CD1c-positive myeloid dendritic cell (primary cell): ENCODE measurements at regions not wholly inside any gene's neighbourhood (a gene's known extent, or its start where the extent isn't known, plus 50 kb on each side); places are given as distances from the start of the nearest gene placed in this dataset.

Experiments
- DNase-seq: peaks from one replicate; pipeline ENCODE4 v3.0.0-alpha.2; 2016; ENCODE audit errors: extremely low spot score

DNA sequence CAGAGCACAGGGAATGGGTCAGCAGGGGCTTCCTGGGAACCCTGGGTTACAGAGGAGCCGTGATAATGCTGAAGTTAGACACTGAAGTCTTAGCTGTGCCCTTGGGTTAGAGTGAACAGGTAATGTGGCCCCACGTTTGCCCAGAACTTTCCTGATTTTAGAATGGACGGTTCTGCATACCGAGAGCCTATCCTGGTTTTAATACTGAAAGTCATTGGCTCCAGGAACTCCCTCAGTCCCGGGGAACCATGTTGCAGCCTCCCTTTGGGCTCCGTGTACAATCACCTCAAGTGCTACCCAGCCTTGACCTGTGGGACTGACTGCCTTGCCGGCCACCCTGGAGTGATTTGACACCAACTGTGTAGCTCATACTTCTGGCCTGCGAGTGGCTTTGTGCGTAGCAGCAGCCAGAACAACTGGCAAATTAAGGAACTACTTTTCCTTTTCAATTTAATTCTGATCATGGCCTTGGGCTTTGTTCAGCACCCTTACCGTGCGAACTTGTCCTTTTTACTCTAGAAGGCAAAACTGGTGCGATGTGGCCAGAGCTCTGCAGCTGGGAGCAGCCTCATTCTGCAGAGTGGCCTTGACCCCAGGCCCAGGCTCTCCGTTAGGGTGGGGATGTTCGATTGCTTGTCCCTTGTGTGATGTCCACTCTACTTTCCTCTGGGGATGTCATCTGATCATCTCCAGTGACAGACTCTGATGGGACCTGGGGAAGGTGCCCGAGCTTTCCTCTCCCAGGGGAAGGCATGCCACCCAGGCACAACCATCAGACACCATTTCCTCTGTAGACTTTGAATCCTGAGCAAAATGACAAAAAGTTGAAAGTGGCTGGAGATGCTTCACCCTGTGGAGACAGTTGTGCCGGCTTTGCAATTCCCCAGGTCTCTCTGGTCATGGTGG is 265.9 kb downstream of the GLRX3 start:
- no peak for DNase-seq

DNA sequence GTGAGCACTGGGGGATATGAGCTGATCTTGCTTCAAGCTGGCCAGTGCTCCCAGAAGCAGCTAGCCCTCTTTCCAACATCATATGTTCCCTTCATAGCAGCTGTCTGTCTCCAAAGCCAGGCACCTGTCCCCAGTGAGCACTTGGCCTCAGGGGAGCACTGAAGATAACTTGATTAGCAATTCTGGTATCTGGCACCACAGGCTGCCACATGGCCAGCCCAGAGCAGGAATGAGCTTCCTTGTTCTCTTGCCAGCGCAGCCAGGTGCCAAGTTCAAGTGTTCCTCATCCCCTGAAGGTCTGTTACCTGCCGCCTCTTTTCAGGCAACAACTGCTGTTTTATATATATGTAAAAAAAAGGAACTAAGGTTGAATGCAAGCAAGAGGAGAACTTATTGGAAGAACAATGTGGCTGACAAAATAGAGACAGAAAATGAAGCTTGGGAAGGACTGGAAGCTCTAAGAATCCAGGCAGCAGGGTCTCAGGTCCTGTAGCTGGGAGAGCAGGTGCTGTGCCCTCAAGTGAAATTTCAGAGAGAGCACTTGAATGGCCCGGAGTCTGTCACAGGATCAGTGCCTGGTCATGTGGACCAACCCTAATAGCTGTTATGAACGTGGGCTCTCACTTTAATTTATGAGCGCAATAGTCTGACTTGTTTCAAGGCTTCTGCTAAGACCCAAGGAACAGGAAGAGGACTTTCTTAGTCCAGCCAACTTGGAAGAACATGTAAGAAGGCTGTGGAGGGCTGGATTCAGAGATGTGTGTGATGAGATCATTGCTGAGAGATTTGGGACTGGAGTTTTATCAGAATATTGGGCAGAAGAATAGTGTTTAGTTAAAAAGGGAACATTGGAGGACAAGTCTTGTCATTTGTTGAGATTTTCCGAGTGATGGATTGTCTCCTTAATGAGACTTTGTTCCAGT is 267.2 kb downstream of the GLRX3 start:
- no peak for DNase-seq

DNA sequence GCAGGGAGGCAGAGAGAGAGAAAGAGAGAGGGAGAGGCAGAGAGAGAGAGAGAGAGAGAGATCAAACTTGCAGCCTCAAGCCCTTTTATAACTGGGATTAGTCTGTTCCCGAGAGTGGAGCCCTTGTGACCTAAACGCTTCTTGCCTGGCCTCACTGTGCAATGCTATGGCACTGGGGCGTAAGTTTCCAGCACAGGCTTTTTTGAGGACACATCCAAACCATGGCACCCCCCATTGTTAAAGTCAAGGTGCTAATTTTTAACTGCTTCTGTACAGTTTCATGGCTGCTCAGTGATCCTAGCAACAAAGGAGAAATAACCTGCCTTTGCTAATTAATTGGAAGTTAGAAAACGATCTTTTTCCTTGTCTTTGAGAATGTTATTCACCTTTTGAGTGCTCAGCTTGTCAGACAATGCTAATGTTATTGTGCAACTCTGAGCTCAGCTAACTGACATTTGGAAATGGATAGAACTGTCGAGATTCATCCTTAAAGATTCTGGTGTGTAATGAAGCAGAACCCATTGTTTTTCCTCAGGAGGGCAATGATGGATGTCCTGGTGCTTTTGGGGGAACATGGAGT is 268.4 kb downstream of the GLRX3 start:
- DNase-seq = no peak

DNA sequence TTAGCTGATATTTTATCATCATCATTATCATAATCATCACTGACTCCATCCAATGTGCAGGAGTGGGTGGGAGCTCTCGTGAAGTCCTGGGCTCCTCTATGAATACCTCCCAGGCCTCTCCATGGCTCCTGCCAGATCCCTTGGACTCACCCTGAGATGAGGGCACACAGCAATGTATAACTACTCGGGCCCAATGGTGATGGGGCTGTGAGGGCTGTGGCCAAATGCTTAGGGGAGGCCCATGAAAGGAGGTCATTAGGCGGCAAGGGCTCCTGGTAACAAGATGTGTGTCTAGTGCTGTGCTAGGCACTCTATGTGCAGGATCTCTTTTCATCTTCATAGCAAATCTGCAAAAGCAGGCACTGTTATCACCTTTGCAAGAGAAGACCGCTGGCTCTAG is 270.9 kb downstream of the GLRX3 start:
- no peak for DNase-seq

DNA sequence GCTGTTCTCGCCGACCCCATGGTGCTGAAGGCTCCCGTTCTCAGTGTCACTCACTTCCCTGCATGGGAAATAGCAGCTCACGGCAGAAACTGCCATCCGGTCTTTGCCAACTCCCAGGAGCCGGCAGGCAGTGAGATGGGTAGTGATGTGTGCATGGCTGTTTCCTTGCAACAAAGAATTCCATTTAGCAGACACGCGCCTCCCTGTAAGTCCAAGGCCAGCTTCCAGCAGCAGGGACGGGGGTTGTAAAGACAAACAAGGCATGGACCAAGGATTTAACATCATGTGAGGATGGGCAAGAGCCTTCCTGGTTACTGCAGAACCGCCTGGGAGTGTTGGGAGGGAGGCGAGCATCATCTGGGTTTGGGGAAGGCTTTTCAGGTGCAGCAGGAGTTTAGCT is 273.1 kb downstream of the GLRX3 start:
- DNase-seq = no peak

DNA sequence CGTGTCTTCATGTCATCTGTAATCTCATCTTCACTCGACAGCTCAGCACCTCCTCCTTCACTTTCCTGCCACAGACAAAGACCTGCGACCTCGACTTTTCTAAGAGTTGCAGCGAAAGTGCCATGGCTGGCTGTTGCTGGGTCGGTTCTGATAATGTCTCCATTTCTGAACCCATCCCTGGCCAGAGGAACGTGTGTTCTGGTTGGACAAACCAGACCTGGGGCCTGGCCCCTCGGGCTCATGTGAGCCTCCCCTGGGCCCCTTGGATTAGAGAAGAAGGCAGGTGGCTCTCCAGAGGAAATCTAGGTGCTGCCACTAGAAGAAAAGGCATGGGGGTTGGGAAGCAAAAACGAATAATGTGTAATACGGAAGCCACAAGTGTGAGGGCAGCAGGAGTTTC is 273.7 kb downstream of the GLRX3 start:
- DNase-seq = no peak

DNA sequence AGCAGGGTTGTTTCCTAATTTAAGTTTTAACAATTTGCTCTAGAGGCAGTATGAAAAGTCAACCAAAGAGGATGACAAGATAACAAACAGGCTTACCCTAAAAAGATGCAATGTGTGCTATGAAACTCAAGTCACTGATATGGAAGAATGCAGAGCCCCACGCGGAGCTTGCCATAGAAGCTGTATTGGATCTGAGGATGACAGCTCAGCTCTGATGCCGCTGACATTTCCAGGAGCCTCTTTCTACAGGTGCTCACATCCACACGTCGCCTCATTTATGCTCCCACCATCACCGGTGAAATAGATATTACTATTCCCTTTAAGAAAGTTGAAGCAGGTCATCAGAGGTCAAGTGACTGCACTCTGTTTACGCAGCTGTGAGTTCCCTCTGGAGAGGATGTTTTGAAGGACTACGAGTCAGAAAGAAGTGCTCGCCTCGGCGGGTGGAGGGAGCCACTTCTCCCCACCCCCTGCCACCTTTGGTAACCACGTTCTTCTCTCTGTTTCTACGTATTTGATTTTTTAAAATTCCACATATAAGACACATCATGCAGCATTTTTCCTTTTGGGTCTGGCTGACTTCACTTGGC is 275.4 kb downstream of the GLRX3 start:
- DNase-seq = no peak

DNA sequence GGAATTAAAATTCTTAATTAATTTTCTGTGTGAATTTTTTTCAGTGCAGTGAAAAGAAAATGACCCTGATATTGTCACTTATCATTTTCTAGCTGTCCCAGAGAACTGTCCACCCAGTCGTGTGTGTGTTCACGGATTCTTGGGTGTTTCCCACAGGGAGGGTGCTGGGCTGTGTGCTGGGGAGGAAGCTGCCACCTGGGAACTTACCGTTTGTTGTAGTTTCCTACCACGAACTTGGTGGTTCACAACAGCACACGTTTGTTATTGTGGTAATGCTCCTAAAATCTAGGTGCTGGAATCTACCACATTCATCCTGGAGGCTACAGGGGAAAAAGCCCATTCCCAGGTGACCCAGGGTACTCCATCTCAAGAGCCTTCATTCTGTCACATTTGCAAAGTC is 276.1 kb downstream of the GLRX3 start:
- DNase-seq = no peak

DNA sequence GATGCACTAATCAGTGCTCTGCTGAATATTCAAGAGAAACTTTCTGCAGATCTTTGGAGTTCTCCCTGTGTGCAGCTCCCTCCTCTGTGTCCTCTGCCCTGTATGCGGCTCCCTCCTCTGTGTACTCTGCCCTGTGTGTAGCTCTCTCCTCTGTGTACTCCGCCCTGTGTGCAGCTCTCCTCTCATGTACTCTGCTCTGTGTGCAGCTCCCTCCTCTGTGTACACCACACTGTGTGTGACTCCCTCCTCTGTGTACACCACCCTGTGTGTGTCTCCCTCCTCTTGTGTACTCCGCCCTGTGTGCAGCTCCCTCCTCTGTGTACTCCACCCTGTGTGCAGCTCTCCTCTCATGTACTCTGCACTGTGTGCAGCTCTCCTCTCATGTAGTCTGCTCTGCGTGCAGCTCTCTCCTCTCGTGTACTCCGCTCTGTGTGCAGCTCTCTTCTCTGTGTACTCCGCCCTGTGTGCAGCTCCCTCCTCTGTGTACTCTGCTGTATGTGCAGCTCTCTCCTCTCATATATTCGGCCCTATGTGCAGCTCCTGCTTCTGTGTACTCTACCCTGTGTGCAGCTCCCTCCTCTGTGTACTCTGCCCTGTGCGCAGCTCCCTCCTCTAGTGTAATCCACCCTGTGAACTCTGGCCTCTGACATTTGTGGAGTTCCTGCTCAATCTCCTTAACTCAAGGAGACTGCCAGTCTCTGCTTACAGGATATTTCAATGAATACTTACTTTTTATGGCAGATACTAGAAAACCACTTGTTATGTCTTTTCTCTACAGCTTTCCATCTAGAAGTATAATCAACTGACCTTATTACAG is 280.4 kb downstream of the GLRX3 start:
- DNase-seq = no peak

DNA sequence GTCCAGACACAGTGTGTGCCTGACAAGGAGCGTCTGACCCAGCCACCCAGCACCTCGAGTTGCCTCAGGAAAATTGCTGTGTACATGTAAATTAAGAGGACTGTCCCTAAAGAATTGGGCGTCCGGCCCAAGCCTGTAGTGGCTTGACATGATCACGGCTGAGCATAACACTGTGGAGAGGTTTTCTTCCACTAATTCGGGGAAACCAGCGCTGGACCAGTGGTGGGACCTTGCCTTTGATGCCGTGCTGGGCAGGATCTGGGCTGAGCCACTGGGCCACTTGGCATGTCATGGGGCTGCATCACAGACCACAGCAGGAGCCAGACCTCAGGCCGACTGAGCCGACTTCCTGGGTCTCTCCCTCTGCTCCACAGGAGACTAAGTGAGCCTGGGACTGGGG is 282.5 kb downstream of the GLRX3 start:
- no peak for DNase-seq

DNA sequence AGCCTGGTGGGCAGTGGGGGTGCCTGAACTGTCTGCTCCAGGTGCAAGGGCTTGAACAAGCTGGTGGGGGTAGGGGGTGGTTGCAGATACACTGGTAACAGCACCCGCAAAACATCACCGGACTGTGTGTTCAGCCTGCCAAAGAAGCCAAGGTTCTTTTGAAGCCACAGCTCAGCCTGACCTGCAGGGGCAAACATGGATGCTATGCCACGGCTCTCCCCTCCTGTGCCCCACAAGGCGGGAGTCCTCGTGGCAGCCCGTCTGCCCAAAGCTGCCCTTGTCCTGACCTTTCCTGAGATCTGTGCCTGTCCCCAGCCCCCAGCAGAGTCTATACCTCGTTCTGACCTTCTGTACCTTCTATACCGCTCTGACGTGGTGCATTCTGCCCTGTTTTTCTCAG is 285.7 kb downstream of the GLRX3 start:
- no peak for DNase-seq

DNA sequence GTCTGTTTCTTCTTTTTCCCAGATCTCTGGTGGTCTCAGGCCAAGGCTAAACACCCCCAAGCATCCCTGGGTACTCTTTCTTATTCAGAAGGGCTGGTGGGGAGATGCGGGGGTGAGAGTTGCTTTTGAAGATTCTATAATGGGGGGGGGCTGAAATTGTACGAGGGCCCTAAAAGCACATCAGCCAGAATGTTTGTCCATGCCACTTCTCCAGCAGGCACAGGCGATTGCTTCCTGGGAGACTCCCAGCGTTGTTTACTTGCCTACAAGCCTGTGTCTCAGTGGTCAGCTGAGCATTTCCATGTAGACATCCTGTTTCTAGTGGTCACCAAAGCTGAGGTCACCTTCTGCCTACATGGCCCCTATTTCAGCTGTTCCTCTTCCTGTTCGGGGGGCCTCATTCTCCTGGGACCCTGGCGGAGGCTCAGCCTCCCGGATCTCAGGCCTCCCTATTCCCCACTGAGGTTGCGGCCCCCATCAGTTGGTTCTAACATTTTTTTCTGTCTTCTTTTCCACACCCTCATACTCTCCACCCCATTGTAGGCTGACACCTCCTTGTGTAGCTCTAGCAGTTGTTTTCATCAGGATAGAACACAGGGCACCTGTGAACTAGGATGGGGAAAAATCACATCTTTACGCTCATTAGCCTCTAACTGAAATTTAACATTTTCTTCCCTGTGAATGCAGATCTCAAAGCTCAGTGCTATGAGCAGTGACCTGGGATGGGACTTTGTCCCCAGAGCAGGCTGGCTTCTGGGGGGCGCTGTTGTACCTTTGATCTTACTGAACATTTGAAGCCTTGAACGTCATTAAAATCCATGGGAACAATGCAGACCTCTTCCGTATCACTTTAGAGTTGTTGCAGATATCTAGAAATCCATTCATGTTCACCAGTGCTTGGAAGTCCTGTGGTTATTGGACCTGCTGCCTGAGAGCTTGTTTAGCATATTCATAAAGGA is 286.5 kb downstream of the GLRX3 start:
- no peak for DNase-seq

DNA sequence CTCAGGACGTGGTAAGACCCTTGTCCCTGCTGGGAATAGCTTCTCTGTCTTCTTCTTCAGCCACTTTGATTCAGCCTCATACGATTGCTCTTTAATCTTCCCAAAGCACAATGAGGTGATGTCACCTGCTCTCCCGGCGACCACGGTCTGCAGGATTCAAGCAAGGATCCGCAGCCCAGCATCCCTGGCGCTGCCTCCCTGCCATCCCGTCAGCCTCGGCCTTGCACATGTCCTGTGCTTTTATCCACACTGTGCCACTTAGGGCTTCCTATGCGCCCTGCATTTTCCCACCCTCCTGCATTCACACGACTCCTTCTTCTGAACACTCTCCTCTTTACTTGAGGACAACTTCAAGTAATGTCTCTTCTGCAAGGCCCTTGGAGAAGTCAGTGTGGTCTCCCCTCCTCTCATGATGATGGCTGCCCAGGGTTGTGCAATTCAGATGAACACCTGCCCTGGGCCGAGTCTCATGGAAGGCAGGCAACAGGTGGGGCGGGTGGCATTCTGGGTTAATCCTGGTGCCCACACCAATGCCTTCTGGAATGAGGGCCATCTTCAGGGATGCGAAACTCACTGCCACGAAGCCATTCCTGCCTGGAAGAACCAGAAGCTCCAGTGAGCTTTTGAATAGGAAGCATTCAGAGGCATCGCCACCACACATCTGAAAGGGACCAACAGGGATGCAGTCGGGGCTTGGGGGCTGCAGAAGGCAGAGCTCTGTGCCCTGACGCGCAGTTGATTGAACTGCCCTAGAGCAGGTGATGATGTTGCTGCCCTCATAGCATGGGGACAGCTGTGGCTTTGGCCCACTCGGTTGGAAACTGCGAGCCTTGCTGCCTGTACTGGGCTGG is 287.5 kb downstream of the GLRX3 start:
- no peak for DNase-seq

DNA sequence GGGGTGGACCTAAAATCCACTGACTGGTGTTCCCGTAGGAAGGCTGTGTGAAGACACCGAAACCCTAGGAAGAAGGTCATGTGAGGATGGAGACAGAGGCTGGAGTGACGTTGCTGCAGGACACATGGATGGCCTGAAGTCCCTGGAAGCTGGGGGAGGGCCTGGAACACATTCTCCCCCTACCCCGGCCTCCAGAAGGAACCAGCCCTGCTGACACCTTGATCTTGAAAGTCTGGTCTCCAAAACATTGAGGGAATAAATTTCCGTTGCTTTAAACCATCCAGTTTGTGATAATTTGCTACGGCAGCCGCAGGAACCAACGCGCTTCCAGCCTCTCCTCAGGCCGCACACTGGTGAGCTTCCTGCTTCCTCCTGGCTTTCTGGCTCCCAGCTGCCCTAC is 288.2 kb downstream of the GLRX3 start:
- DNase-seq = no peak

DNA sequence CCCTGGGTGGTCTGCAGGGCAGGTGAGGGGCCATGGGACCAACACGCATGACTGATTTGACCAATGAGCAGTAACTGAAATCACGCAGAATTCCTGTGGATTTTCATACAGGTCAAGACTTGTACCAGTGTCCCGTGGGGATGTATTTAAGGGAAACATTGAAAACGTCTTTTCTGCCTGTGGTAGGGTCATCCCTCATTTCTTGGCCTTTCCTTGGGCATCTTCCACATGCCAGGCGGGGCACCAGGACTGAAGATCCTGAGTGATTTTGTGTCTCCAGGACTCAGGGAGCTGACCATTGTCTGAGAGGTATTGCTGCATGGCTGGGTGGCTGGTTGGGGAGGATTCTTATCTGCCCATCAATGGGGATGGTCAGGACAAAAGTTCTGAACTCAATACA is 289.0 kb downstream of the GLRX3 start:
- DNase-seq = no peak

DNA sequence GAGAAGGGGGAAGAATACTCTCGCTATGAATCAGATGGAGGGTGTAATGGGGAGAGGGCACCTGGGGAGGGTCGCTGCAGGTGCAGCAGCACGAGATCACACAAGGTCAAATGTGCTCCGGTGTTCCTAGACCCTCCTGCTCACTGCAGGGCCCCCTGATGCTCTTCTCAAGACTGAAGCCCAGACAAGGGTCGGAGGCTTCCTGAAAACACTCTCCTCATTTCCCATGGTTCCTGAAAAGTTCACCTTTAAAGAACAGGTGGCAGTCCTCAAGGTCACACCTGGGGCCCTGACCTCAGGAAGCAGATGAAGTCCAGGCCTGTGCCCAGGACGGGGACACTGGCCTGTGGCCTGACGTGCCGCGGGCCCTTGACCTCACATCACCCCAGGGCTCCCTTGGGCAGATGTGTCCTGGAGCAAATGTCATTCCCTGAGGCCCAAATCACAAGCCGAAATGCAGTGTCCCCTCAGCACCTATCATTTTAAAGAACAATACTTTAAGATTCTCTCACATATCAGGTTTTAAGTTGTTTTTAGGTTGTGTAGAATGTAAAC is 289.8 kb downstream of the GLRX3 start:
- no peak for DNase-seq

DNA sequence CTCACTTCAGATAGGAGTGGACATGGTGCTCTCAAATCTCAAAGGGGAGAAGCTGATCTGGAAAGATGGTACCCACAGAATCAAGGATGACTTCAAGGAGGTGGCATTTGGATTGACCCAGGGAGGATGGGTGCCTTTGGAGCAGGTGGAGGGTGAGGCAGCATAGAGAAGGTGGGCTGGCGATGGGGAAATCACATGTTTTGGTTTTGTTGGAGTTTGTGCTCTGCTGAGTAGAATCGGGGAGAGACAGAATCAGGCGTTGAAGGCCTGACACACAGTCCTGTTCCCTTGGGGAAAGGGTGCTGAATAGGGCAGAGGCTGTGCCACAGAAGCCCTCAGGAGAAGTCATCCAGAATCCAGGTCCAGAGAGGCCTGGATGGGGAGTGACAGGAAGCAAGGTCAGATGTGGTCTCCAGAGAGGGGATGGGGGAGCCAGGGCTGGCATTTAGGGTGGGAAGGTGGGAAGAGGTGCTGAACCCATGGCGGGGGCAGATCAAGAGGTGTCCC is 291.1 kb downstream of the GLRX3 start:
- no peak for DNase-seq

DNA sequence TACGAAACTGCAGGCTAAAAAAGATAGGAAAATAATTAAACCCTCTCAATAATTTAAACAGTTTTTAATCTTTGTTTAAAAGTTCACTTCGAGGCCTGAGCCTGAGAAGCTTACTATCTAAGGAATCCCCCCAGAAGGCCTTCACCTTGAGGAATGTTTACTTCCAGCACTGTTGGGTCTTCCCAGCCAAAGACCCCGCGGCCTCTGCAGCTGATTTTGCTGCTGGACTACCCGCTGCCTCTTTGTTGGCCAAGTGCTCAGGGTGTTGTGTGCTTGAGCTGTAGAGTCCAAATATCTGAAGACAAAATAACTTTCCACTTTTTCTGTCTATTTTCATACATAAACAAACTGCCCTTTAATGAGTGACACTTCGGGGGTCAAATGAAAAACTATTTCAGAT is 292.7 kb downstream of the GLRX3 start:
- DNase-seq = no peak

DNA sequence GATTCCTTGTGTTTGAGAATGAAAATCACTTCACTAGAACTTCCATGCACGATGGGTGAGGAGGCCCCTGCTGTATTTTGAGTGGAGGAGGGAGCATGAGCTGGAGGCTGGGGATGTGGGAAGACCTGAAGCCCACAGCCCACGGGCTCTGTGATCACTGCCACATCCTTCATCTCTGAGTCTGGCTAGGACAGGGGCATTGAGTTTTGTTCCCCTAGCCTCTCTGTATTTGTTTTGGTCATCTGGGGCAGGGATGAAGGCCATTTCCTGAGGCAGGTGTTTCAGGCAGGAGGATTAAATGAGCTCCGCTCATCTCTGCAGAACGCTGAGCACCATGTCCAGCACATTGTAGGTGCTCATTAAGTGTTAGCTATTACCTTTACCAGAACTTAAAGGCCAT is 293.6 kb downstream of the GLRX3 start:
- DNase-seq = no peak
